ENCODE measurements at regions not wholly inside any gene's neighbourhood (a gene's known extent, or its start where the extent isn't known, plus 50 kb on each side); places are given as distances from the start of the nearest gene placed in this dataset.

DNA sequence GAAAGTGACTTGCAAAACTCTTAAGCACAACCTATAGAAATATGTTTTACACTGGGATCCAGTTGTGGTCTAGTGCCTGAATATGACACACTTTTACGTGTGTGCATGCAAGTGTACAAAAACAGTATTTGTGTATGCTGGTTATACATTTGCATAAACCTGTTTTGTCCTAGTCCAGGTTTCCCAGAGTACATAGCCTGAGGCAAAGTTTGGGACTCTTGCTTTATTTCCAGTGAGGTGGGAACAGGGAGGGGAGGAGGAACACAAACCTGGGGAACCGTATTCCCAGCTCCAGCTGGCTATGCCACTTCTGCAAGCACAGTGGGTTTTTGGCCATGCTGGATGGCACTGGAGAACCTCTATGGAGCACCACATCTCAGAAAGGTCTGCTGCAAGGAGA is 481.1 kb upstream of the HS6ST1 start:
- DNase-seq: no peak
- peaks cover 13% of the 10 kb centered on the region for H3K27me3 Mint-ChIP-seq (ENCODE audit: insufficient read depth, unreplicated experiment)
- H3K9me3 Mint-ChIP-seq (ENCODE audit: unreplicated experiment): no peaks in the 10 kb centered on the region
- Histone ChIP-seq H3K9me3 (no peaks in the 10 kb centered on the region), H3K4me1 (no peaks in the 10 kb centered on the region), H3K36me3 (ENCODE audit: control insufficient read depth, insufficient read depth, low read length) (no peaks in the 10 kb centered on the region), H3K4me3 (ENCODE audit: low read depth, low read length) (no peak overlapping the region), H3K27me3 (replicated peaks; ENCODE audit: control insufficient read depth, insufficient read depth, low read length) (no peaks in the 10 kb centered on the region)
- H3K27ac Mint-ChIP-seq (ENCODE audit: unreplicated experiment): no peak overlapping the region
- TF ChIP-seq, protein P1, sequence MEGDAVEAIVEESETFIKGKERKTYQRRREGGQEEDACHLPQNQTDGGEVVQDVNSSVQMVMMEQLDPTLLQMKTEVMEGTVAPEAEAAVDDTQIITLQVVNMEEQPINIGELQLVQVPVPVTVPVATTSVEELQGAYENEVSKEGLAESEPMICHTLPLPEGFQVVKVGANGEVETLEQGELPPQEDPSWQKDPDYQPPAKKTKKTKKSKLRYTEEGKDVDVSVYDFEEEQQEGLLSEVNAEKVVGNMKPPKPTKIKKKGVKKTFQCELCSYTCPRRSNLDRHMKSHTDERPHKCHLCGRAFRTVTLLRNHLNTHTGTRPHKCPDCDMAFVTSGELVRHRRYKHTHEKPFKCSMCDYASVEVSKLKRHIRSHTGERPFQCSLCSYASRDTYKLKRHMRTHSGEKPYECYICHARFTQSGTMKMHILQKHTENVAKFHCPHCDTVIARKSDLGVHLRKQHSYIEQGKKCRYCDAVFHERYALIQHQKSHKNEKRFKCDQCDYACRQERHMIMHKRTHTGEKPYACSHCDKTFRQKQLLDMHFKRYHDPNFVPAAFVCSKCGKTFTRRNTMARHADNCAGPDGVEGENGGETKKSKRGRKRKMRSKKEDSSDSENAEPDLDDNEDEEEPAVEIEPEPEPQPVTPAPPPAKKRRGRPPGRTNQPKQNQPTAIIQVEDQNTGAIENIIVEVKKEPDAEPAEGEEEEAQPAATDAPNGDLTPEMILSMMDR (IDR thresholded peaks at IDR 0.05; ENCODE audit: insufficient read depth in 1 of 2, low read depth in 1 of 2, low read length in 1 of 2, severe bottlenecking in 1 of 2, unreplicated experiment in 1 of 2): no peak
- H3K4me3 Mint-ChIP-seq (ENCODE audit: unreplicated experiment): no peak overlapping the region
- CTCF ChIA-PET: no interaction called here
- no peaks in the 10 kb centered on the region for H3K4me1 Mint-ChIP-seq (ENCODE audit: low read depth, unreplicated experiment)
- intact Hi-C loops (cut with micrococcal nuclease; ENCODE audit: unreplicated experiment): no loop called here
- no peaks in the 10 kb centered on the region for H3K36me3 Mint-ChIP-seq (ENCODE audit: insufficient read depth, unreplicated experiment)
- POLR2A ChIA-PET: no interaction called here
- no TSS peak for BruUV-seq (replicated peaks)

GRCh38 chr2:128801576-128801975 is 482.9 kb upstream of the HS6ST1 start:
- no peak for DNase-seq
- Mint-ChIP-seq H3K36me3 (ENCODE audit: insufficient read depth, unreplicated experiment) (no peaks in the 10 kb centered on the region), H3K9me3 (ENCODE audit: unreplicated experiment) (no peaks in the 10 kb centered on the region), H3K4me1 (ENCODE audit: low read depth, unreplicated experiment) (no peaks in the 10 kb centered on the region), H3K4me3 (ENCODE audit: unreplicated experiment) (no peak overlapping the region), H3K27me3 (ENCODE audit: insufficient read depth, unreplicated experiment) (peaks cover 16% of the 10 kb centered on the region), H3K27ac (ENCODE audit: unreplicated experiment) (no peak overlapping the region)
- ChIA-PET CTCF (no interaction called here), POLR2A (no interaction called here)
- H3K36me3 ChIP-seq (ENCODE audit: control insufficient read depth, insufficient read depth, low read length): no peaks in the 10 kb centered on the region
- no peaks in the 10 kb centered on the region for H3K9me3 ChIP-seq
- no peak overlapping the region for H3K4me3 ChIP-seq (ENCODE audit: low read depth, low read length)
- intact Hi-C loops (cut with micrococcal nuclease; ENCODE audit: unreplicated experiment): no loop called here
- no TSS peak for BruUV-seq (replicated peaks)
- no peaks in the 10 kb centered on the region for H3K27me3 ChIP-seq (replicated peaks; ENCODE audit: control insufficient read depth, insufficient read depth, low read length)
- TF ChIP-seq, protein P1 (IDR thresholded peaks at IDR 0.05; ENCODE audit: insufficient read depth in 1 of 2, low read depth in 1 of 2, low read length in 1 of 2, severe bottlenecking in 1 of 2, unreplicated experiment in 1 of 2): no peak
- no peaks in the 10 kb centered on the region for H3K4me1 ChIP-seq

- no TSS peak for BruUV-seq (replicated peaks)
- no peaks in the 10 kb centered on the region for H3K4me1 ChIP-seq
- intact Hi-C loops (cut with micrococcal nuclease; ENCODE audit: unreplicated experiment): no loop called here
- POLR2A ChIA-PET: no interaction called here
- no peaks in the 10 kb centered on the region for H3K36me3 ChIP-seq (ENCODE audit: control insufficient read depth, insufficient read depth, low read length)
- TF ChIP-seq, protein P1 (IDR thresholded peaks at IDR 0.05; ENCODE audit: insufficient read depth in 1 of 2, low read depth in 1 of 2, low read length in 1 of 2, severe bottlenecking in 1 of 2, unreplicated experiment in 1 of 2): no peak
- no peak overlapping the region for H3K4me3 ChIP-seq (ENCODE audit: low read depth, low read length)
- H3K27me3 ChIP-seq (replicated peaks; ENCODE audit: control insufficient read depth, insufficient read depth, low read length): no peaks in the 10 kb centered on the region
- DNase-seq: no peak
- Mint-ChIP-seq H3K27ac (ENCODE audit: unreplicated experiment) (no peak overlapping the region), H3K36me3 (ENCODE audit: insufficient read depth, unreplicated experiment) (no peaks in the 10 kb centered on the region), H3K4me1 (ENCODE audit: low read depth, unreplicated experiment) (no peaks in the 10 kb centered on the region), H3K4me3 (ENCODE audit: unreplicated experiment) (no peak overlapping the region), H3K27me3 (ENCODE audit: insufficient read depth, unreplicated experiment) (peaks cover 16% of the 10 kb centered on the region), H3K9me3 (ENCODE audit: unreplicated experiment) (no peaks in the 10 kb centered on the region)
- CTCF ChIA-PET: no interaction called here
- H3K9me3 ChIP-seq: no peaks in the 10 kb centered on the region
Measured at GRCh38 chr2:128803222-128803621, 484.6 kb upstream of the HS6ST1 start.

Measured in Caco-2 (cell line).